ENCODE measurements at regions not wholly inside any gene's neighbourhood (a gene's known extent, or its start where the extent isn't known, plus 50 kb on each side); places are given as distances from the start of the nearest gene placed in this dataset.
A peak's percentile ranks its signal among the peaks of the same experiment; 100 is the strongest.

DNA sequence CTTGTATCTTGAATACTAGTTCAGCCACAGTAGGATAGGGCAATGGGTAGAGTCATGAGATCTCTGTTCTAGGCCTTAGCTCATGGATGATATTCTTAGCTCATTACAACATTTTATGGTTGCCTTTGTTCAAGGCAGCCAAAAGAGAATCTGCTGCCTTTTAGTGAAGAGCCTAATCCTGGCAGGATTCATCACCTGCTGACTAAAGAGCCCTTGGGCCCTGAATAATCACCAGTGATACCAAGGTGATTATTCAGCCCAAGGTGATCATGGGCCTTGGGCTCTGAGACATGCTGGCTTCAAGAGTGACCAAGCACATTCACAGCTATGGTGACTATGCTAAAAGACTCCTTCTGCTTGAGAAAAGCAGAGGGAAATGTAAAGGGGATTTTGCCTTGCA is 143.3 kb upstream of the MYO16 start:
- no peak overlapping the region for H3K27ac ChIP-seq
- TF ChIP-seq, protein P1, sequence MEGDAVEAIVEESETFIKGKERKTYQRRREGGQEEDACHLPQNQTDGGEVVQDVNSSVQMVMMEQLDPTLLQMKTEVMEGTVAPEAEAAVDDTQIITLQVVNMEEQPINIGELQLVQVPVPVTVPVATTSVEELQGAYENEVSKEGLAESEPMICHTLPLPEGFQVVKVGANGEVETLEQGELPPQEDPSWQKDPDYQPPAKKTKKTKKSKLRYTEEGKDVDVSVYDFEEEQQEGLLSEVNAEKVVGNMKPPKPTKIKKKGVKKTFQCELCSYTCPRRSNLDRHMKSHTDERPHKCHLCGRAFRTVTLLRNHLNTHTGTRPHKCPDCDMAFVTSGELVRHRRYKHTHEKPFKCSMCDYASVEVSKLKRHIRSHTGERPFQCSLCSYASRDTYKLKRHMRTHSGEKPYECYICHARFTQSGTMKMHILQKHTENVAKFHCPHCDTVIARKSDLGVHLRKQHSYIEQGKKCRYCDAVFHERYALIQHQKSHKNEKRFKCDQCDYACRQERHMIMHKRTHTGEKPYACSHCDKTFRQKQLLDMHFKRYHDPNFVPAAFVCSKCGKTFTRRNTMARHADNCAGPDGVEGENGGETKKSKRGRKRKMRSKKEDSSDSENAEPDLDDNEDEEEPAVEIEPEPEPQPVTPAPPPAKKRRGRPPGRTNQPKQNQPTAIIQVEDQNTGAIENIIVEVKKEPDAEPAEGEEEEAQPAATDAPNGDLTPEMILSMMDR (IDR thresholded peaks at IDR 0.05 in 8 of 11, conservative IDR thresholded peaks at IDR 0.05 in 3 of 11) = no peak
- TF ChIP-seq POLR2A (IDR thresholded peaks at IDR 0.05) = no peak
- TF ChIP-seq POLR2AphosphoS5 (IDR thresholded peaks at IDR 0.05) = no peak
- no peaks in the 10 kb centered on the region for H3K36me3 ChIP-seq
- no peaks in the 10 kb centered on the region for H3K4me1 ChIP-seq
- H3K4me3 ChIP-seq = no peak overlapping the region
- H3K9me3 ChIP-seq = peaks cover 0 to 14% (median 0%) of the 10 kb centered on the region in 8 donors
- no peaks in the 10 kb centered on the region for H3K27me3 ChIP-seq (replicated peaks in 1 of 7)
- DNase-seq = no peak
- intact Hi-C loops (cut with DNase I; ENCODE audit: low total_unique reads) = no loop called here

- H3K4me3 ChIP-seq = peak overlapping the region in 6 of 8 donors; percentile 25 to 64 (median 33)
Measured at GRCh38 chr13:108494991-108495645, 134.3 kb upstream of the MYO16 start.

DNA sequence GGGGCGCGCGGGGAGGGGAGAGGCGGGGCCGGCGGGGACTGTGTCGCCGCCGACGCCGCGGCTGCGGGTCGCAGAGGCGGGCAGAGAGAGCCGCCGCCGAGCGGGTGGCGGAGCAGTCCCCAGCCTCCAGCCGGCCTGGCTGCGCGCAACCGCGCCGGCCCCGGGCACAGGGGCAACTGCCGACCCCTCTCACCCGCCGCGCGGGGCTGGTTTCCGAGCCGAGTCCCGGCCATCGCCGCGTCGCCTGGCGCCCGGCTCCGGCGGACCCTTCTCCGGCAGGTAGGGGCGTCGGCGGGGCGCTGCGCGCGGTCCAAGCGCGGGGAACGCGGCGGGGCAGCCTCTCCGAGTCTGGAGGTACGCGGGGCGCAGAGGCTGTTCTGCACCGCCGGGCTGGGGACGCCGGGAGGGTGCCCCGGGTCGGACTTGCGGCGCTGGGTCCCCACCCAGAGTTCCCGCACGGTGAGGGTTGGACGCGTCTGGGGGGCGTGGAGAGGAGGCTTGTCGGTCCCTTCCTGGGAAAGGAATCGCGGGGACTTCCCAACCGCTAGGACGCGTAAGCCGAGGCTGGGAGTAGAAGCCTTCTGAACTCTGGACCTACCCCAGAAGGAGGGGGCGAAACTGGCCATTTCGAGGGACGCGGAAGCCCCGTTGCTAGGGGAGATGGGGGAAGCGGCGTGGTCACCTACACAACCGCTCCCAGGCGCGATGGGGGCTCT is 133.6 kb upstream of the MYO16 start:
- peaks cover 0 to 5% (median 0%) of the 10 kb centered on the region in 8 donors for H3K9me3 ChIP-seq
- peaks cover 0 to 22% (median 13%) of the 10 kb centered on the region in 6 donors for H3K4me1 ChIP-seq
- DNase-seq = no peak
- peak overlapping the region in 7 of 8 donors; percentile 19 to 64 (median 32) for H3K4me3 ChIP-seq
- peaks cover 0 to 53% (median 31%) of the 10 kb centered on the region in 7 donors for H3K27me3 ChIP-seq (replicated peaks in 1 of 7)
- H3K27ac ChIP-seq = no peak overlapping the region
- TF ChIP-seq POLR2AphosphoS5 (IDR thresholded peaks at IDR 0.05) (no peak), POLR2A (IDR thresholded peaks at IDR 0.05) (no peak)
- TF ChIP-seq, protein P1 (IDR thresholded peaks at IDR 0.05 in 8 of 11, conservative IDR thresholded peaks at IDR 0.05 in 3 of 11) = no peak
- 1 to 14% (median 3%) methylated on average over 40 to 90 of the region's 90 CpGs for WGBS, 5 donors
- no peaks in the 10 kb centered on the region for H3K36me3 ChIP-seq
- intact Hi-C loops (cut with DNase I; ENCODE audit: low total_unique reads) = no loop called here

More at GRCh38 chr13:108494991-108495645, 134.3 kb upstream of the MYO16 start:
- no peaks in the 10 kb centered on the region for H3K36me3 ChIP-seq
- no peak overlapping the region for H3K27ac ChIP-seq
- intact Hi-C loops (cut with DNase I; ENCODE audit: low total_unique reads) = no loop called here
- no peak for DNase-seq
- H3K4me1 ChIP-seq = peaks cover 0 to 22% (median 13%) of the 10 kb centered on the region in 6 donors
- peaks cover 0 to 53% (median 31%) of the 10 kb centered on the region in 7 donors for H3K27me3 ChIP-seq (replicated peaks in 1 of 7)
- H3K9me3 ChIP-seq = peaks cover 0 to 5% (median 0%) of the 10 kb centered on the region in 8 donors
- TF ChIP-seq, protein P1 (IDR thresholded peaks at IDR 0.05 in 8 of 11, conservative IDR thresholded peaks at IDR 0.05 in 3 of 11) = no peak
- TF ChIP-seq POLR2AphosphoS5 (IDR thresholded peaks at IDR 0.05) = no peak
- no peak for TF ChIP-seq POLR2A (IDR thresholded peaks at IDR 0.05)
- WGBS, 5 donors = 4 to 7% (median 5%) methylated on average over 20 to 40 of the region's 40 CpGs

Measured in spleen (tissue), 11 donors.